Neutrophil (primary cell): ENCODE measurements at regions not wholly inside any gene's neighbourhood (a gene's known extent, or its start where the extent isn't known, plus 50 kb on each side); places are given as distances from the start of the nearest gene placed in this dataset.
"Not testable (repeated sequence)": the region's sequence is repeated elsewhere in the genome, so short reads cannot be mapped to it uniquely, and the experiment has no call there.

Source experiments
- H3K27ac ChIP-seq: fragments of 200-600 bp; sonication (generic); 2 replicates; pipeline ENCODE4 v1.5.1; 2016; ENCODE audit warnings: mild to moderate bottlenecking, moderate library complexity
- H3K27me3 ChIP-seq: fragments of 200-600 bp; sonication (generic); 2 replicates; pipeline ENCODE4 v1.6.0; 2016; ENCODE audit warnings: mild to moderate bottlenecking
- H3K36me3 ChIP-seq: fragments of 200-600 bp; sonication (generic); 2 replicates; pipeline ENCODE4 v1.5.1; 2017
- H3K4me1 ChIP-seq, 2 experiments: fragments of 200-600 bp in 1 of 2; sonication (generic) in 1 of 2; 1 replicate in 1 of 2; 2 replicates in 1 of 2; pipeline versions ENCODE4 v1.5.1 to v1.6.1; 2013 to 2016; ENCODE audit warnings: low read depth in 1 of 2, low read length in 1 of 2, mild to moderate bottlenecking in 1 of 2, moderate library complexity in 1 of 2; ENCODE audit not compliant: control insufficient read depth in 1 of 2, insufficient read depth in 1 of 2
- H3K4me3 ChIP-seq, 2 experiments: fragments of 200-600 bp in 1 of 2; sonication (generic) in 1 of 2; 1 replicate in 1 of 2; 2 replicates in 1 of 2; pipeline ENCODE4 v1.5.1; 2013 to 2016; ENCODE audit warnings: low read depth in 1 of 2, low read length in 1 of 2, mild to moderate bottlenecking in 1 of 2, moderate library complexity in 1 of 2
- H3K9me3 ChIP-seq: fragments of 200-600 bp; sonication (generic); 2 replicates; pipeline ENCODE4 v1.5.1; 2016
- CTCF ChIP-seq: fragments of 200-600 bp; sonication (generic); IDR thresholded peaks from 2 replicates; pipeline ENCODE4 v1.5.1; 2016; ENCODE audit warnings: antibody characterized with exemption

GRCh38 chr9:72440992-72441847 lies 76.2 kb upstream of the ZFAND5 start:
- no peak overlapping the region for H3K27ac ChIP-seq
- no peak for TF ChIP-seq CTCF

GRCh38 chr9:72440378-72440777 lies 75.4 kb upstream of the ZFAND5 start:
- Histone ChIP-seq H3K27ac (no peak overlapping the region), H3K4me3 (no peak overlapping the region), H3K36me3 (no peaks in the 10 kb centered on the region), H3K4me1 (peaks cover 18 to 21% of the 10 kb centered on the region in 2 experiments), H3K27me3 (no peaks in the 10 kb centered on the region), H3K9me3 (no peaks in the 10 kb centered on the region)
- TF ChIP-seq CTCF: no peak

More at GRCh38 chr9:72440992-72441847, 76.2 kb upstream of the ZFAND5 start:
- no peaks in the 10 kb centered on the region for H3K27me3 ChIP-seq
- H3K4me1 ChIP-seq: peaks cover 27 to 29% of the 10 kb centered on the region in 2 experiments
- H3K9me3 ChIP-seq: no peaks in the 10 kb centered on the region
- H3K4me3 ChIP-seq: no peak overlapping the region
- H3K36me3 ChIP-seq: no peaks in the 10 kb centered on the region

GRCh38 chr9:72433616-72434267 lies 68.7 kb upstream of the ZFAND5 start:
- H3K4me1 ChIP-seq, H3K9me3 ChIP-seq, H3K27ac ChIP-seq, H3K27me3 ChIP-seq, H3K36me3 ChIP-seq, H3K4me3 ChIP-seq: not testable (repeated sequence)

- Histone ChIP-seq H3K27ac (no peak overlapping the region), H3K36me3 (no peaks in the 10 kb centered on the region), H3K4me3 (no peak overlapping the region), H3K4me1 (no peaks in the 10 kb centered on the region), H3K27me3 (no peaks in the 10 kb centered on the region), H3K9me3 (no peaks in the 10 kb centered on the region)
- TF ChIP-seq CTCF: no peak
Observed at GRCh38 chr9:72431036-72431435, 66.0 kb upstream of the ZFAND5 start.

GRCh38 chr9:72428329-72428728 lies 63.3 kb upstream of the ZFAND5 start:
- no peak for TF ChIP-seq CTCF
- Histone ChIP-seq H3K27ac (no peak overlapping the region), H3K36me3 (no peaks in the 10 kb centered on the region), H3K4me3 (no peak overlapping the region), H3K4me1 (peaks cover 7 to 13% of the 10 kb centered on the region in 2 experiments), H3K9me3 (no peaks in the 10 kb centered on the region), H3K27me3 (no peaks in the 10 kb centered on the region)

GRCh38 chr9:72427801-72428200 lies 62.8 kb upstream of the ZFAND5 start:
- H3K9me3 ChIP-seq: no peaks in the 10 kb centered on the region
- H3K27me3 ChIP-seq: no peaks in the 10 kb centered on the region
- H3K27ac ChIP-seq: no peak overlapping the region
- peaks cover 7 to 13% of the 10 kb centered on the region in 2 experiments for H3K4me1 ChIP-seq
- H3K4me3 ChIP-seq: no peak overlapping the region
- H3K36me3 ChIP-seq: no peaks in the 10 kb centered on the region
- TF ChIP-seq CTCF: no peak
